Cerebellar cortex (tissue), 1 donor: ENCODE measurements at regions not wholly inside any gene's neighbourhood (a gene's known extent, or its start where the extent isn't known, plus 50 kb on each side); places are given as distances from the start of the nearest gene placed in this dataset.
A peak's percentile ranks its signal among the peaks of the same experiment; 100 is the strongest.
"Not testable (repeated sequence)": the region's sequence is repeated elsewhere in the genome, so short reads cannot be mapped to it uniquely, and the experiment has no call there.

Experiments
- DNase-seq: peaks from one replicate; pipeline ENCODE4 v3.0.0-alpha.2; 2015; ENCODE audit warnings: low spot score

- DNase-seq: peak; percentile 45
Measured at GRCh38 chr17:45585794-45586650, 95.5 kb upstream of the PLEKHM1 start.

GRCh38 chr17:45586651-45586934 lies 96.1 kb upstream of the PLEKHM1 start:
- DNase-seq: peak; percentile 52

- peak; percentile 84 for DNase-seq
Measured at GRCh38 chr17:45592433-45592923, 102.0 kb upstream of the PLEKHM1 start.

GRCh38 chr17:45596347-45596746 lies 105.8 kb upstream of the PLEKHM1 start:
- DNase-seq: not testable (repeated sequence)

GRCh38 chr17:45600052-45601012 lies 109.8 kb upstream of the PLEKHM1 start:
- not testable (repeated sequence) for DNase-seq

GRCh38 chr17:45601013-45601412 lies 110.5 kb upstream of the PLEKHM1 start:
- not testable (repeated sequence) for DNase-seq

- DNase-seq: not testable (repeated sequence)
Measured at GRCh38 chr17:45601605-45602539, 111.4 kb upstream of the PLEKHM1 start.

- DNase-seq: not testable (repeated sequence)
Measured at GRCh38 chr17:45605751-45606150, 115.2 kb upstream of the PLEKHM1 start.

- DNase-seq: peak; percentile 90
Measured at GRCh38 chr17:45619984-45620405, 129.5 kb upstream of the PLEKHM1 start.

GRCh38 chr17:45620468-45620867 lies 129.9 kb upstream of the PLEKHM1 start:
- not testable (repeated sequence) for DNase-seq

- DNase-seq: not testable (repeated sequence)
Measured at GRCh38 chr17:45621087-45621486, 130.6 kb upstream of the PLEKHM1 start.

GRCh38 chr17:45622295-45622694 lies 131.8 kb upstream of the PLEKHM1 start:
- not testable (repeated sequence) for DNase-seq

- DNase-seq: no peak
Measured at GRCh38 chr17:45628019-45628418, 137.5 kb upstream of the PLEKHM1 start.

GRCh38 chr17:45631941-45632340 lies 141.4 kb upstream of the PLEKHM1 start:
- DNase-seq: no peak

GRCh38 chr17:45639297-45639849 lies 144.7 kb upstream of the CRHR1 start:
- no peak for DNase-seq

GRCh38 chr17:45640141-45640850 lies 143.8 kb upstream of the CRHR1 start:
- peak; percentile 92 for DNase-seq

GRCh38 chr17:45641541-45641940 lies 142.6 kb upstream of the CRHR1 start:
- no peak for DNase-seq

- DNase-seq: no peak
Measured at GRCh38 chr17:45643591-45643990, 140.5 kb upstream of the CRHR1 start.

GRCh38 chr17:45644637-45645036 lies 139.5 kb upstream of the CRHR1 start:
- DNase-seq: not testable (repeated sequence)

- no peak for DNase-seq
Measured at GRCh38 chr17:45645330-45645729, 138.8 kb upstream of the CRHR1 start.
